ENCODE measurements at regions not wholly inside any gene's neighbourhood (a gene's known extent, or its start where the extent isn't known, plus 50 kb on each side); places are given as distances from the start of the nearest gene placed in this dataset.

GRCh38 chr14:21735639-21736307, 62.2 kb upstream of the OR4E1 start:
- TF ChIP-seq EZH2 (IDR thresholded peaks at IDR 0.05; ENCODE audit: insufficient read depth, poor library complexity, severe bottlenecking): no peak
- TF ChIP-seq EZH2phosphoT487 (IDR thresholded peaks at IDR 0.05; ENCODE audit: insufficient read depth, low read depth): no peak

Measured in GM23248 (cell line).